Activated T-cell treated with anti-CD3 and anti-CD28 coated beads, Interleukin-2, amount 50 U/mL, for 24 hours (primary cell): ENCODE measurements at regions not wholly inside any gene's neighbourhood (a gene's known extent, or its start where the extent isn't known, plus 50 kb on each side); places are given as distances from the start of the nearest gene placed in this dataset.
"Not testable (repeated sequence)": the region's sequence is repeated elsewhere in the genome, so short reads cannot be mapped to it uniquely, and the experiment has no call there.

Experiments
- DNase-seq: peaks from one replicate; pipeline ENCODE4 v3.0.0-alpha.2; 2020
- H3K27ac Mint-ChIP-seq: 2 replicates; pipeline ENCODE4 v1.8.0; 2020; ENCODE audit warnings: mild to moderate bottlenecking, mixed read lengths
- H3K27me3 Mint-ChIP-seq: 2 replicates; pipeline ENCODE4 v1.8.0; 2020; ENCODE audit warnings: mixed read lengths
- H3K36me3 Mint-ChIP-seq: 2 replicates; pipeline ENCODE4 v1.8.0; 2020; ENCODE audit warnings: low read depth, mixed read lengths
- H3K4me1 Mint-ChIP-seq: 2 replicates; pipeline ENCODE4 v1.8.0; 2020; ENCODE audit warnings: low read depth, mixed read lengths
- H3K4me3 Mint-ChIP-seq: 2 replicates; pipeline ENCODE4 v1.8.0; 2020; ENCODE audit warnings: mild to moderate bottlenecking, moderate library complexity, mixed read lengths
- H3K9me3 Mint-ChIP-seq: 2 replicates; pipeline ENCODE4 v1.8.0; 2020; ENCODE audit warnings: mixed read lengths

DNA sequence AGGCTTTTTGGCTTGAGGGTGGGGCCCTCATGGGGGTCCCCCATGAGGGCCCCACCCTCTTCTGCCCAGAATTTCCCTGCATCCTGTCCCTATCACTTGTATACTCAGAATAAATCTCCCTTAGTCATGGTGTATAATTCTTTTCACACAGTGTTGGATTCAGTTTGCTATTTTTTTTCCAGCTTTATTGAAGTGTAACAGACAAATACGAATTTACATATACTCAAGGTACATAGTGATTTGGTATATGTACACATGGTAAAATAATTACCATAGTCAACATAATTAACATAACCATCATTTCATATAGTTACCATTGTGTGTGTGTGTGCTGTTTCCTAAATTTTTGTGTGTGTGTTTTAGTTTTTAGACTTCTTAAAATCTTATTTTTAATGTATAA, 289.4 kb downstream of the CNTNAP3B start:
- not testable (repeated sequence) for H3K9me3 Mint-ChIP-seq, H3K4me1 Mint-ChIP-seq, DNase-seq, H3K4me3 Mint-ChIP-seq, H3K27ac Mint-ChIP-seq, H3K36me3 Mint-ChIP-seq, H3K27me3 Mint-ChIP-seq

DNA sequence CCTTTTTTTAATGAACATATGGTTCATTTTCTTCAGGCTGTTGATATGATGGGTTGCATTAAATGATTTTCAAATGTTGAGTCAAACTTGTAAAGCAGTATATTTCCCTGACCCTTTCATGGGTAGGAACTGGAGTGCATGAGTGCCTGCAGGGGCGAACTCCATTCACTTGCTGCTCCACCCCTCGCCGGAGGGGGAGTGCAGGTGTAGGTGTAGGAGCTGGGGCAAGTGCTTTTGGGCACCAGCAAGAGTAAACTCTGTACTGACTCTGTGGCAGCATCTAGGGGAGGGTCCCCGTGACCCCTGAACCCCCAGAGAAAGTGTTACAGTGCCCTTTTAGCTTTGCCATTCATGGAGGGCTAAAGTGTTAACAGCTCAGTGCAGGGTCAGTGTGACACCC, 290.3 kb downstream of the CNTNAP3B start:
- H3K4me3 Mint-ChIP-seq, DNase-seq, H3K27ac Mint-ChIP-seq, H3K4me1 Mint-ChIP-seq, H3K36me3 Mint-ChIP-seq, H3K9me3 Mint-ChIP-seq, H3K27me3 Mint-ChIP-seq: not testable (repeated sequence)

DNA sequence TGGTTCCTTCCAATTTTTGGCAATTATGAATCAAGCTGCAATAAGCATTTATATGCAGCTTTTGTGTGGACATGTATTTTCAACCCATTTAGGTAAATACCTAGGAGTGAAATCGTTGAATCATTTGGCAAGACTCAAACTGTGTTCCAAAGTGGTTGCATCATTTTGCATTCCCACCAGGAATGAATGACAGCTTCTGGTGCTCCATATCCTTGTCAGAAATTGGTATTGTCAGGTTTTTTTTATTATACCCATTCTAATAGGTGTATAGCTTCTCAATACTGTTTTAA, 290.7 kb downstream of the CNTNAP3B start:
- H3K27ac Mint-ChIP-seq, H3K4me3 Mint-ChIP-seq, DNase-seq, H3K9me3 Mint-ChIP-seq, H3K27me3 Mint-ChIP-seq, H3K36me3 Mint-ChIP-seq, H3K4me1 Mint-ChIP-seq: not testable (repeated sequence)

DNA sequence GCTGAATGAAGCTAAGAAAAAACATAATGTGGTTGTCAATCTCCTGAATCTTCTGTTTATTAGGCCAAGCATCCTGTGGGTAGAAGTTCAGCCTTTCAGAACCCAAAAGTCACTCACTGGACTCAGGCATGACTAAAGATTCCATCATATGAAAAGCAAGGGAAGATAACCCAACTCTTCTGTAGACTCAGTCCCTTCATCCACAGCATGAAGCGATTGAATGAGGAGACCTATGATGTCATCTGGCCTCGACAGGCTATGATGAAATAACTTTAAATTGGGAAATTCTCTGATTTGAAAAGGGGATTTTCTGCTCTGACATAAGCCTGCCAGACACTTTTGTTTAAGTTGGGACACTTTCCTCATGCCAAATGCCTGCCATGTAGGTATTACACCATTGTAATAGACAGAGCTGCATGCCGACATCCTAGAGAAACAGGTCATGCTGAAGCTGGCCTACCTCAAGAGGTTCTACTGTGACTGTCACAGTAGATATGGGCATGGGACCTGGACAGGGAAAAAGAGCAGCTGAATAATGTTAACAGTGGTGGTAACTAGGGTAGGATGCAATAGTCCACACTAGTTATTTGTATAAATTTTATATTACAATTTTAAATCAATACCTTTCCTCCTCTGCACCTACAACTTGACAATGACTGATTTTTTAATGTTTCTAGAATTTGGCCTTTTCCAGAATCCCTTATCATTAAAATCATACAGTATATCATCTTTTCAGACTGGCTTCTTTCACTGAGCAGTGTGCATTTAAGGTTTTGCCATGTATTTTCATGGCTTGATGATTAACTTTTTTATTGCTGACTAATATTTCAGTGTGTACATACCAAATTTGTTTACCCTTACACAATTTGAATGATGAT, 291.3 kb downstream of the CNTNAP3B start:
- H3K9me3 Mint-ChIP-seq, H3K27ac Mint-ChIP-seq, H3K4me3 Mint-ChIP-seq, H3K4me1 Mint-ChIP-seq, H3K36me3 Mint-ChIP-seq, DNase-seq, H3K27me3 Mint-ChIP-seq: not testable (repeated sequence)

DNA sequence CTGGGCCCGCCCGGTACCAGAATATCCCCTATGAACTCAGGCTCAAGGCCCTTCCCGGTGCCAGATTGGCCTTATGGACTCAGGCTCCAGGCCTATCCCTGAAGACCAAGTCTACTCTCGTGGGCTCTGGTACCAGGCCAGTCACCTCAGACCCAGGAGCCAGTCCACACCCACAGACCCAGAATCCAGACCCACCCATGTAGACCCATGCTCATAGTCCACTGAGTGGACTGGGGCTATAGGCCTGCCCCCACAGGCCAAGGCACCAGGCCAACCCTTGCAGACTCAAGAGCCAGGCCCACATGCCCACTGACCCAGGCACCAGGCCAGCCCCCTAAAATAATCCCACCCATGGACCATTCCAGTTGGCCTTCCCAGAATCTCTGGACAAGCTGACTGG, 296.1 kb downstream of the CNTNAP3B start:
- not testable (repeated sequence) for H3K4me3 Mint-ChIP-seq

DNA sequence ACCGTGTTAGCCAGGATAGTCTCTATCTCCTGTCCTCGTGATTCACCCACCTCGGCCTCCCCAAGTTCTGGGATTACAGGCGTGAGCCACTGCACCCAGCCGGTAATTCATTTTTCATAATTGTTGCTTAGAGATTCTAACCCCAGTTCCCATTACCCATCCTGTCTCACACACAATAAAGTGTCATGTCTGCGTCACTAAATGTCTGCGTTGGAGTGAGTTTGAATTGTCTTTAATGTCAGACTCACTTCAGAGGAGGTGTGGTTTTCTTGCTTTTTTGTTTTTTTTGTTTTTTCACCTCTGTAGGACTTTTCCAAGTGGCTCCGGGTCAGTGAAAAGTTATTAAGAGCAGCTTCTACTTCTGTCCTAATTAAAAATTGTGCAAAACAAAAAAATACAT, 304.5 kb downstream of the CNTNAP3B start:
- H3K27ac Mint-ChIP-seq, H3K9me3 Mint-ChIP-seq, DNase-seq, H3K4me1 Mint-ChIP-seq, H3K36me3 Mint-ChIP-seq, H3K27me3 Mint-ChIP-seq, H3K4me3 Mint-ChIP-seq: not testable (repeated sequence)

More for the DNA sequence above, 296.1 kb downstream of the CNTNAP3B start:
- DNase-seq, H3K36me3 Mint-ChIP-seq, H3K9me3 Mint-ChIP-seq, H3K4me1 Mint-ChIP-seq, H3K27ac Mint-ChIP-seq, H3K27me3 Mint-ChIP-seq: not testable (repeated sequence)

DNA sequence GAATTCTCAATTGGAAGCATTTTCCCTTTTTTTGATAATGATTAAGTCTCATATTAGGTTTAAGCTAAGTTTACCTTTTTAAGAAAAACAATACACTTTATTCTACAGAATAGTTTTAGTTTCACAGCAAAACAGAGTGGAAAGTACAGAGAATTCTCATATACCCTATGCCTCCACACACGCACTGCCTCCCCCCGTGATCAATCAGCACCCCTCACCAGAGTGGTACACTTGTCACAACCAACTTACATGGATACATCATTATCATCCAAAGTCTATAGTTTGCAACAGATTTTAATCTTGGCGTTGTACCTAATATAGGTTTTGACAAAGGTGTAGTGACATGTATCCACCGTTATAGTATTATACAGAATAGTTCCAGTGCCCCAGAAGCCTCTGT, 326.5 kb downstream of the CNTNAP3B start:
- not testable (repeated sequence) for H3K4me1 Mint-ChIP-seq, H3K9me3 Mint-ChIP-seq, H3K4me3 Mint-ChIP-seq, H3K27ac Mint-ChIP-seq, H3K27me3 Mint-ChIP-seq, DNase-seq, H3K36me3 Mint-ChIP-seq

DNA sequence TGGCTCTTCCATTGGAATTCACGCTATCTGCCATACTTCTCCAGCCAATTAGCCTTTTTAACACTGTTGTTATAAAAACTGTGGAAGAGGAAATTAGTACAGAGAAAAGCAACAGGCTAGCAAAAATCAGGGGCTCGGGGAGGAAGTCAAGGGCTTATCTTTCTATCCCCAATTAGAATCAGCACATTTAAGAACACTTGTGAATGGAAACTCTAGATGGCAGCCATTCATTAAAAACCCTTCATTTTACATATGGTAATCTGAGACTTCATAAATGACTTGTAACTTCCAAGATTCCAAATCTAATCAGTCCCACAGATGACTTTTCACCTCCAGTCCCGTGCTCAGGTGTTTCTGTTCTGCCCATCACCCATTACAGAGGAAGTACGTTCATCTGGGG, 330.5 kb downstream of the CNTNAP3B start:
- not testable (repeated sequence) for H3K9me3 Mint-ChIP-seq, DNase-seq, H3K4me3 Mint-ChIP-seq, H3K36me3 Mint-ChIP-seq, H3K27ac Mint-ChIP-seq, H3K27me3 Mint-ChIP-seq, H3K4me1 Mint-ChIP-seq

DNA sequence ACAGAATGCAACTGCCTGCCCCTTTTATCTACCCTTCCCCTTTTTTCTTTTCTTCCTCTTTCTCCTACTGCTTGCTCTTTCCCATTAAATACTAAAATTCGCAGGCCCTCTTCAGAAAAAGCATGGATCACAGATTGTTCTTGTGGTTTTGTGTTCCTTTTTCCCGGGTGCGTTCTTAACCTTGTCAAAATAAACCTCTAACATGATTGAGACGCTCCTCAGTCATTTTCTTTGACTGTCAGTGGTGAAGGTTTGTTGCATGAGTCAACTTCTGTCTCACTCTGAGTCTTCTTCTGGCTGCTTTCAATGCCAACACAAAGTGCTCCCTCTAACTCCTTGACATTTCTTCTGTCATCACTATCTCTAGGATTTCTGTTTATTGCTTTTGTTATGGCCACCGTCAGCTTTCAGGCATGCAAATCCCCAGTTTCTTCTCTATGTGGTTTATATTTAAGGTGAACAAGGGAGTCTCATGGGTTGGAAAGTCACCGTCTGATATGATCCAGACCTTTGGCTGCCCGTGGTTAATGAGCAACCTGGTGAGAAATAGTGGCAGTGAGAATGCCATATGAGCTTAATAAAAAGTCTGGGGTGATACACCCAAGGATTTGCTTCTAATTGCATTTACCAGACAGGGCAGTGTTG, 338.4 kb downstream of the CNTNAP3B start:
- H3K27ac Mint-ChIP-seq, H3K4me1 Mint-ChIP-seq, H3K4me3 Mint-ChIP-seq, DNase-seq, H3K27me3 Mint-ChIP-seq, H3K36me3 Mint-ChIP-seq, H3K9me3 Mint-ChIP-seq: not testable (repeated sequence)

DNA sequence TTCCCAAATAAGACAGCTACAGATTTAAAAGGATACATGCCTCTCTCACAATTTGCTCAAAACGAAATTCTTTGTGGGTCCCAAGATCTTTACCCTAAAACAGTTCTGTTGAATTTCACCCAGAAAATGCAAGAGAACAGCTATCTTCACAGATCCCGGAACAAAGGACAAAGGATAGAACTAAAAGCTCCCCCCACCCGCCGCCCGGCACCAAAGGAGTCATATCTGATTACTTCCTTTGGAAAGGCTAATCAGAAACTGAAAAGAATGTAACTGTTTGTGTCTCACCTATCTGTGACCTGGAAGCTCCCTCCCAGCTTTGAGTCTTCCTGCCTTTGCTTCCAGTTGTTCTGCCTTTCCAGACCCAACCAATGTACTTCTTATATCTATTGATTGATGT, 339.2 kb downstream of the CNTNAP3B start:
- not testable (repeated sequence) for H3K36me3 Mint-ChIP-seq, H3K4me3 Mint-ChIP-seq, H3K9me3 Mint-ChIP-seq, H3K27ac Mint-ChIP-seq, H3K4me1 Mint-ChIP-seq, DNase-seq, H3K27me3 Mint-ChIP-seq

DNA sequence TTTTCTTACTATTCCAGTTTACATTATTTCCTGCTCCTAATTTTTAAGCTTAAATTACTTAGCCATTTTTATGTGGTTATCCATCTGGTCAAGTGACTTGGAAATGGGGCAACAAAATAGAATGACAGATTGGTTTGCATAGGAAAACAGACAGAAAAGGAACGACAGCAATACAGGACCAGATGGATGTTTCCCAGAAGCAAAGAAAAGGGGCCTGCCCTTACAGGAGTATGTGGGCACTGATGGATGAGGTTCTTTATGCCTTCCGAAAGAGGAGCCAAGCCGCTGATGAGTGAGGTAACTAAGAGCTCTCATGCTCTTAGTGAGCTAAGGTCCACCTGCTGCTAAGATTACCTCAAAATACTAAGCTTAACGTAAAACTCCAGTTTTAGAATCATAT, 339.8 kb downstream of the CNTNAP3B start:
- H3K4me1 Mint-ChIP-seq, H3K27ac Mint-ChIP-seq, DNase-seq, H3K36me3 Mint-ChIP-seq, H3K9me3 Mint-ChIP-seq, H3K27me3 Mint-ChIP-seq, H3K4me3 Mint-ChIP-seq: not testable (repeated sequence)

DNA sequence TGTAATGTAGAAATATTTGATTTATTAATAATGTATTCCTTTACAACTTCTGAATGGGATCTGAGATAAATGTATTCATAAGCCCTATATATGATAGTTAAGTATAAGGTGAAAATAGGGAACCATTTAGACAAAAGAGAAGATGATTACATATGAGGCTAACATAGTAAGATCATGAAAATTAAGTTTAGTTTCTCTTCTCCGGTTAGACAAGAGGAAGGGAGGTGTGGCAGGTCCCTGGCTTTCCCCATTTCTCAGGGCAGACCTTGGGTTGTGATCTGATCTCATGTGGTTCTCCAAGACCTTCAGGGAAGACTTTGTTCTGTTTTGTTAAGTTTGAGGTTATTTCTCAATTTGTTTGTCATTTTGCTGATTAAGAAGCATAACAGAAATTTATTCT, 341.3 kb downstream of the CNTNAP3B start:
- H3K9me3 Mint-ChIP-seq, H3K4me1 Mint-ChIP-seq, H3K4me3 Mint-ChIP-seq, DNase-seq, H3K27me3 Mint-ChIP-seq, H3K27ac Mint-ChIP-seq, H3K36me3 Mint-ChIP-seq: not testable (repeated sequence)

DNA sequence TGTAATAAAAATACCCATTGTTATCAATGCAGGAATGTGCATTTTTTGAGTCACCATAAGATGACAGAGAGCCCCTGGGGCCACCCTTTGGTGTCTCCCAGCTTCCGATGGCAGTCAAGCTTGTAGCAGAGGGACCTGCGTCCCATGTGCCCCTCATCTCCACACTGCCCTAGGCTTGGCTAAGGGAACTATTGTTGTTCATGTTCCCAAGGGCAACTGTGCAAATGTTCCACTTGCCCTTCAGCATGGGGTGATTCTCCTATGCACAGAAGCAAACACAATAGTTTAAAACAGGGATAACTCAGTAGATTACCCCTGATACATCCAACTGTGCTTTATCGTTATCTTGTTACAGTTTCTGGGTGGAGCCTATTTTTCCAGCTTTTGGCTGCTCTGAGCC, 342.0 kb downstream of the CNTNAP3B start:
- H3K27me3 Mint-ChIP-seq, H3K9me3 Mint-ChIP-seq, H3K36me3 Mint-ChIP-seq, H3K4me3 Mint-ChIP-seq, DNase-seq, H3K27ac Mint-ChIP-seq, H3K4me1 Mint-ChIP-seq: not testable (repeated sequence)

DNA sequence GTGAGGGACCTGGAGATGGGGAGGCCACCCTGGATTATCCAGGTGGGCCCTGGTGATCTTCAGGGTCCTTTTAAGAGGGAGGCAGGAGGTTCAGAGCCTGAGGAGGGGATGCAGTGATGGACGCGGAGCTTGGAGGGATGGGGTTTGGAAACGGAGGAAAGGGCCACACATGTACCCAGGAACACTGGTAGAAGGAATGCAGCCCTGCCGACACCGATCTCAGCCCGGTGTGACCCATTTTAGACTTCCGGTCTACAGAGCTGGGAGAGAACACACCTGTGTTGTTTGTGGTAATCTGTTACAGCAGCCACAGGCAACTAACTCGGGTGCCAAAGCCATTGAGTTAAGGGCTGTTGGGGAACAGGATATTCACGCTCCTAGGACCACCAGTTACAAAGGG, 345.2 kb downstream of the CNTNAP3B start:
- DNase-seq, H3K27ac Mint-ChIP-seq, H3K4me3 Mint-ChIP-seq, H3K4me1 Mint-ChIP-seq, H3K27me3 Mint-ChIP-seq, H3K36me3 Mint-ChIP-seq, H3K9me3 Mint-ChIP-seq: not testable (repeated sequence)

DNA sequence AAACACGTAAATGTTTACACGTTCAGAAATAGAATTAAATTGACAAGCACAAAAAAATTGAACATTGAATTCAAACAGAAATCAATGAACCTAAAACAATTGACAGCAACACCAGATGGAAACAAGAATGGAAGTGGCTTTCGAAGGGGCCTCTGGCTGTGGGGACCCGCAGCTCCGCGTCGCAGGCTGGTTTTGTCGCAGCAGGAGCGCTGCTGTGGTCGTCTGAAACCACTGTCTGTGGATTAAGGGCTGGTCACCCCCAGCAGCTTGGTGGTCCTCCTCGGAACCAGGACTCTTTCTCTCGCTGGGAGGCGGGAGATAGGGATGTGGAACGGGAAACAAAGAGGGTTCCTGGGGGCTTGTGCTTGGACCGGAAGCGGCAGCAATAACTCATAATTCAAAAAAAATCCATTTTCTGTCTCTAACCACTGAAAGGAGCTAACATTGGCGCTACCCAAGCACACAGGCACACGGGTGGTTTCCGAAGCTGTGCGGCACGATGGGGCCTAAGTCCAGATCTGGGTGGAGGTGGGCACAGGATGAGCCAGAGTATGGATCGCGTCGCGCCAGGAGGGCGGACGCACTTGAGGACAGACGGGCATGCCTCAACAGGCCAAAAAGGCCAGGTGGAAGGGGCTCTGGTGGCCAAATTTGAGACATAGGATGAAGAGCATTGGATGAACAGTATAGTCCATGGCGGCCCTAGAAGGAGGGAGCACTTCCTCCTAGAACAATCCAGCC, 346.0 kb downstream of the CNTNAP3B start:
- H3K9me3 Mint-ChIP-seq, DNase-seq, H3K27me3 Mint-ChIP-seq, H3K36me3 Mint-ChIP-seq, H3K27ac Mint-ChIP-seq, H3K4me1 Mint-ChIP-seq, H3K4me3 Mint-ChIP-seq: not testable (repeated sequence)
